PC-3 (cell line): ENCODE measurements at regions not wholly inside any gene's neighbourhood (a gene's known extent, or its start where the extent isn't known, plus 50 kb on each side); places are given as distances from the start of the nearest gene placed in this dataset.

ENCODE experiments used
- ATAC-seq: fragments of 200-7000 bp; cut with Tn5 transposase; 2 replicates; pipeline ENCODE4 v1.9.1; 2020; ENCODE audit warnings: mild to moderate bottlenecking, moderate library complexity
- BruUV-seq: library from RNA; stranded (reverse); fragments of 400-500 nt; replicated peaks from 2 replicates; lab custom pipeline; 2021; lab: Mats Ljungman, UMichigan
- CTCF ChIA-PET: fragments of 300-600 bp; sonication (Branson Sonifier 250); formaldehyde crosslinking; loops from one replicate; lab custom pipeline; 2022; ENCODE audit warnings: antibody characterized with exemption; lab: Charles Lee
- POLR2A ChIA-PET: fragments of 300-600 bp; sonication (Branson Sonifier 250); formaldehyde crosslinking; loops from one replicate; lab custom pipeline; 2022; ENCODE audit warnings: antibody characterized with exemption; ENCODE audit not compliant: unreplicated experiment; lab: Charles Lee
- DNase-seq: peaks from one replicate; pipeline ENCODE4 v3.0.0-alpha.2; 2015
- H2AFZ ChIP-seq: fragments of 300-600 bp; sonication (generic); 2 replicates; pipeline ENCODE4 v1.6.0; 2016; ENCODE audit warnings: antibody characterized with exemption, low read length
- H3F3A ChIP-seq: fragments of 300-600 bp; sonication (generic); one replicate; pipeline ENCODE4 v1.6.0; 2017; ENCODE audit warnings: antibody characterized with exemption, low read length, control low read depth, mild to moderate bottlenecking; ENCODE audit not compliant: unreplicated experiment
- H3K27ac ChIP-seq: fragments of 300-600 bp; sonication (generic); 2 replicates; pipeline ENCODE4 v1.5.1; 2016; ENCODE audit warnings: mild to moderate bottlenecking, low read length
- H3K27me3 ChIP-seq: fragments of 300-600 bp; sonication (generic); 2 replicates; pipeline ENCODE4 v1.6.1; 2016; ENCODE audit warnings: low read length, mixed read lengths
- H3K36me3 ChIP-seq: fragments of 300-600 bp; sonication (generic); 2 replicates; pipeline ENCODE4 v1.6.1; 2016; ENCODE audit warnings: low read depth, mixed run types, low read length, mixed read lengths
- H3K4me1 ChIP-seq: fragments of 300-600 bp; sonication (generic); 2 replicates; pipeline ENCODE4 v1.5.1; 2016; ENCODE audit warnings: low read length; ENCODE audit not compliant: insufficient read depth
- H3K4me2 ChIP-seq: fragments of 300-600 bp; sonication (generic); 2 replicates; pipeline ENCODE4 v1.6.0; 2016; ENCODE audit warnings: low read length
- H3K4me3 ChIP-seq: fragments of 300-600 bp; sonication (generic); 2 replicates; pipeline ENCODE4 v1.5.1; 2016; ENCODE audit warnings: mild to moderate bottlenecking, low read length, mixed read lengths
- H3K79me2 ChIP-seq: fragments of 300-600 bp; sonication (generic); 2 replicates; pipeline ENCODE4 v1.6.1; 2017; ENCODE audit warnings: low read length, mixed read lengths
- H3K9ac ChIP-seq: fragments of 300-600 bp; sonication (generic); 2 replicates; pipeline ENCODE4 v1.6.0; 2016; ENCODE audit warnings: mild to moderate bottlenecking, low read length
- H3K9me2 ChIP-seq: fragments of 300-600 bp; sonication (generic); replicated peaks from 2 replicates; pipeline ENCODE4 v1.6.1; 2016; ENCODE audit warnings: mixed run types, low read length, mixed read lengths
- H3K9me3 ChIP-seq: fragments of 300-600 bp; sonication (generic); 2 replicates; pipeline ENCODE4 v1.6.1; 2016; ENCODE audit warnings: low read length, mixed read lengths
- H4K20me1 ChIP-seq: fragments of 300-600 bp; sonication (generic); 2 replicates; pipeline ENCODE4 v1.6.1; 2016; ENCODE audit warnings: low read length, mixed read lengths
- EZH2 ChIP-seq: fragments of 300-600 bp; sonication (generic); IDR thresholded peaks from one replicate; pipeline ENCODE4 v1.6.1; 2017; ENCODE audit warnings: antibody characterized with exemption, mild to moderate bottlenecking, low read length; ENCODE audit not compliant: unreplicated experiment
- EZH2phosphoT487 ChIP-seq: fragments of 300-600 bp; sonication (generic); IDR thresholded peaks from 2 replicates; pipeline ENCODE4 v1.6.1; 2018; ENCODE audit warnings: mild to moderate bottlenecking, antibody characterized with exemption, low read length, borderline replicate concordance
- intact Hi-C: fragments of 100-400 bp; cut with micrococcal nuclease; formaldehyde crosslinking; loops from 2 replicates; pipeline ENCODE4 v1.9.0; 2023
- TF ChIP-seq, protein P1 (sequence below): fragments of 300-600 bp; sonication (generic); conservative IDR thresholded peaks from 2 replicates; pipeline ENCODE4 v1.5.1; 2017; ENCODE audit warnings: antibody characterized with exemption, low read depth, mild to moderate bottlenecking, low read length

- no peaks in the 10 kb centered on the region for H3F3A ChIP-seq
- H3K79me2 ChIP-seq = no peaks in the 10 kb centered on the region
- peak overlapping the region; percentile 42 for H3K9ac ChIP-seq
- no peaks in the 10 kb centered on the region for H4K20me1 ChIP-seq
- intact Hi-C loops = no loop called here
- peak; percentile 58; the same call in 1 of the 2 replicates for ATAC-seq
- no peaks in the 10 kb centered on the region for H3K27me3 ChIP-seq
- BruUV-seq = no TSS peak
- POLR2A ChIA-PET = no interaction called here
- H2AFZ ChIP-seq = no peak overlapping the region
- no peaks in the 10 kb centered on the region for H3K36me3 ChIP-seq
- H3K4me3 ChIP-seq = no peak overlapping the region
- no peaks in the 10 kb centered on the region for H3K9me2 ChIP-seq
- DNase-seq = peak; percentile 82
- no peaks in the 10 kb centered on the region for H3K9me3 ChIP-seq
- H3K27ac ChIP-seq = peak overlapping the region; percentile 85
- TF ChIP-seq, protein P1, sequence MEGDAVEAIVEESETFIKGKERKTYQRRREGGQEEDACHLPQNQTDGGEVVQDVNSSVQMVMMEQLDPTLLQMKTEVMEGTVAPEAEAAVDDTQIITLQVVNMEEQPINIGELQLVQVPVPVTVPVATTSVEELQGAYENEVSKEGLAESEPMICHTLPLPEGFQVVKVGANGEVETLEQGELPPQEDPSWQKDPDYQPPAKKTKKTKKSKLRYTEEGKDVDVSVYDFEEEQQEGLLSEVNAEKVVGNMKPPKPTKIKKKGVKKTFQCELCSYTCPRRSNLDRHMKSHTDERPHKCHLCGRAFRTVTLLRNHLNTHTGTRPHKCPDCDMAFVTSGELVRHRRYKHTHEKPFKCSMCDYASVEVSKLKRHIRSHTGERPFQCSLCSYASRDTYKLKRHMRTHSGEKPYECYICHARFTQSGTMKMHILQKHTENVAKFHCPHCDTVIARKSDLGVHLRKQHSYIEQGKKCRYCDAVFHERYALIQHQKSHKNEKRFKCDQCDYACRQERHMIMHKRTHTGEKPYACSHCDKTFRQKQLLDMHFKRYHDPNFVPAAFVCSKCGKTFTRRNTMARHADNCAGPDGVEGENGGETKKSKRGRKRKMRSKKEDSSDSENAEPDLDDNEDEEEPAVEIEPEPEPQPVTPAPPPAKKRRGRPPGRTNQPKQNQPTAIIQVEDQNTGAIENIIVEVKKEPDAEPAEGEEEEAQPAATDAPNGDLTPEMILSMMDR = no peak
- TF ChIP-seq EZH2 (no peak), EZH2phosphoT487 (no peak)
- H3K4me1 ChIP-seq = peaks cover 15% of the 10 kb centered on the region
- CTCF ChIA-PET = no interaction called here
- peak overlapping the region; percentile 27; the same call in 1 of the 2 replicates for H3K4me2 ChIP-seq
Measured at GRCh38 chr18:29501952-29502351, 1325.0 kb upstream of the CDH2 start.

GRCh38 chr18:29496152-29496680 lies 1319.3 kb upstream of the CDH2 start:
- Histone ChIP-seq H3K9me3 (no peaks in the 10 kb centered on the region), H3K4me1 (peaks cover 1% of the 10 kb centered on the region), H3K4me3 (no peak overlapping the region), H3F3A (no peaks in the 10 kb centered on the region), H3K36me3 (no peaks in the 10 kb centered on the region), H3K9ac (no peak overlapping the region), H3K27me3 (no peaks in the 10 kb centered on the region), H2AFZ (no peak overlapping the region), H4K20me1 (no peaks in the 10 kb centered on the region), H3K79me2 (no peaks in the 10 kb centered on the region), H3K4me2 (no peak overlapping the region), H3K9me2 (no peaks in the 10 kb centered on the region), H3K27ac (no peak overlapping the region)
- BruUV-seq = no TSS peak
- POLR2A ChIA-PET = no interaction called here
- intact Hi-C loops = no loop called here
- ATAC-seq (no peak), DNase-seq (no peak)
- CTCF ChIA-PET = no interaction called here
- TF ChIP-seq EZH2phosphoT487 = no peak
- no peak for TF ChIP-seq EZH2
- TF ChIP-seq, protein P1 = no peak

DNA sequence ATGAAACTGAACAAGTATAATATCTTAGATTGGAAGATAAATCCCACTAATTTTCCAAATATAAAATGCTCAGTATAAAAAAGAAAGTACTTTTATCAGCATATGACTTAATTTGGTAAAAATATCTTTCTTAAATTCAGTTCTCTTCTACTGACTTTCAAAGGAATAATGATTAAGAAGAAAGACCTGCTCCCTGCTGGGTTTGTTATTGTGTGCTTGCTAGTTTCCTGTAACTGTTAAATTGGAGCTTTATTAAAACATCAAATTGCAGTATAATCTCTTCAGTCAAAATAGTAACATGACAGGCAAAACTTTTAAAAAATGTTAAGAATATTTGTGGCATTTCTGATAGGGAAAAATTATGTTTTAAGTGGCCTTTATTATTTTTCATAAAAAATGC lies 1317.4 kb upstream of the CDH2 start:
- intact Hi-C loops = no loop called here
- no TSS peak for BruUV-seq
- Histone ChIP-seq H3K79me2 (no peaks in the 10 kb centered on the region), H3K9ac (no peak overlapping the region), H3K4me1 (no peaks in the 10 kb centered on the region), H4K20me1 (no peaks in the 10 kb centered on the region), H3K27me3 (no peaks in the 10 kb centered on the region), H3K9me3 (no peaks in the 10 kb centered on the region), H3F3A (no peaks in the 10 kb centered on the region), H3K9me2 (no peaks in the 10 kb centered on the region), H3K4me2 (no peak overlapping the region), H2AFZ (no peak overlapping the region), H3K27ac (no peak overlapping the region), H3K4me3 (no peak overlapping the region), H3K36me3 (no peaks in the 10 kb centered on the region)
- DNase-seq = no peak
- TF ChIP-seq, protein P1 = no peak
- TF ChIP-seq EZH2 = no peak
- TF ChIP-seq EZH2phosphoT487 = no peak
- no peak for ATAC-seq
- POLR2A ChIA-PET = no interaction called here
- CTCF ChIA-PET = no interaction called here
